ENCODE measurements at regions not wholly inside any gene's neighbourhood (a gene's known extent, or its start where the extent isn't known, plus 50 kb on each side); places are given as distances from the start of the nearest gene placed in this dataset.

- Mint-ChIP-seq H3K27me3 (ENCODE audit: insufficient read depth, low read depth, poor library complexity) (peaks cover 12% of the 10 kb centered on the region), H3K4me1 (peaks cover 19% of the 10 kb centered on the region), H3K27ac (no peak overlapping the region), H3K9me3 (no peaks in the 10 kb centered on the region), H3K4me3 (no peak overlapping the region), H3K36me3 (ENCODE audit: low read depth) (no peaks in the 10 kb centered on the region)
- no peak overlapping the region for H3K27ac ChIP-seq (ENCODE audit: low read depth)
- no peaks in the 10 kb centered on the region; the same call in 1 of the 2 replicates for H3K4me1 ChIP-seq (ENCODE audit: insufficient read depth)
- no peaks in the 10 kb centered on the region for H3K27me3 ChIP-seq (ENCODE audit: insufficient read depth)
- no peaks in the 10 kb centered on the region for H3K9me2 ChIP-seq (ENCODE audit: insufficient read depth)
- DNase-seq (ENCODE audit: low spot score) (no peak), ATAC-seq (no peak)
- no peak overlapping the region for H3K4me3 ChIP-seq
- TF ChIP-seq ZNF462 (CRISPR knock-in tag; IDR thresholded peaks at IDR 0.05) (no peak), CTCF (conservative IDR thresholded peaks at IDR 0.05; ENCODE audit: low read depth in 2 of 2) (peak in 1 of 2 experiments; percentile 42; a peak in 2 of 4 replicates), REST (IDR thresholded peaks at IDR 0.05; ENCODE audit: unreplicated experiment) (no peak)
- H3K36me3 ChIP-seq (ENCODE audit: insufficient read depth): no peaks in the 10 kb centered on the region
- no peak overlapping the region for H3K4me2 ChIP-seq
- no peaks in the 10 kb centered on the region for H3K79me2 ChIP-seq (replicated peaks; ENCODE audit: insufficient read depth)
- no peak overlapping the region for H2AFZ ChIP-seq
- no peaks in the 10 kb centered on the region for H3F3A ChIP-seq (replicated peaks; ENCODE audit: low read depth)
- no peaks in the 10 kb centered on the region for H4K20me1 ChIP-seq (replicated peaks; ENCODE audit: insufficient read depth)
Measured at GRCh38 chr11:115672412-115672811, 168.2 kb upstream of the CADM1 start.
